ENCODE measurements at regions not wholly inside any gene's neighbourhood (a gene's known extent, or its start where the extent isn't known, plus 50 kb on each side); places are given as distances from the start of the nearest gene placed in this dataset.

GRCh38 chr18:45227001-45227742 is 388.1 kb upstream of the SLC14A2 start:
- H3K4me1 ChIP-seq: no peaks in the 10 kb centered on the region
- intact Hi-C loops (cut with DNase I; ENCODE audit: low total_unique reads): no loop called here
- no peaks in the 10 kb centered on the region for H3K27me3 ChIP-seq
- H3K4me3 ChIP-seq: no peak overlapping the region
- DNase-seq: no peak
- no peaks in the 10 kb centered on the region for H3K36me3 ChIP-seq
- H3K27ac ChIP-seq: no peak overlapping the region
- TF ChIP-seq POLR2A (IDR thresholded peaks at IDR 0.05) (no peak), CTCF (IDR thresholded peaks at IDR 0.05) (no peak)
- H3K9me3 ChIP-seq: no peaks in the 10 kb centered on the region

GRCh38 chr18:45228796-45229388 is 386.4 kb upstream of the SLC14A2 start:
- Histone ChIP-seq H3K27ac (no peak overlapping the region), H3K4me1 (no peaks in the 10 kb centered on the region), H3K27me3 (no peaks in the 10 kb centered on the region), H3K9me3 (no peaks in the 10 kb centered on the region), H3K36me3 (no peaks in the 10 kb centered on the region), H3K4me3 (no peak overlapping the region)
- no peak for DNase-seq
- intact Hi-C loops (cut with DNase I; ENCODE audit: low total_unique reads): no loop called here
- TF ChIP-seq POLR2A (IDR thresholded peaks at IDR 0.05) (no peak), CTCF (IDR thresholded peaks at IDR 0.05) (no peak)

- intact Hi-C loops (cut with DNase I; ENCODE audit: low total_unique reads): no loop called here
- no peaks in the 10 kb centered on the region for H3K36me3 ChIP-seq
- no peak overlapping the region for H3K27ac ChIP-seq
- no peak overlapping the region for H3K4me3 ChIP-seq
- no peaks in the 10 kb centered on the region for H3K27me3 ChIP-seq
- H3K9me3 ChIP-seq: no peaks in the 10 kb centered on the region
- no peaks in the 10 kb centered on the region for H3K4me1 ChIP-seq
- DNase-seq: no peak
- TF ChIP-seq CTCF (IDR thresholded peaks at IDR 0.05): no peak
- no peak for TF ChIP-seq POLR2A (IDR thresholded peaks at IDR 0.05)
Observed at GRCh38 chr18:45231617-45232016, 383.7 kb upstream of the SLC14A2 start.

- H3K27ac ChIP-seq: no peak overlapping the region
- H3K27me3 ChIP-seq: no peaks in the 10 kb centered on the region
- no peak for DNase-seq
- H3K9me3 ChIP-seq: no peaks in the 10 kb centered on the region
- H3K4me3 ChIP-seq: no peak overlapping the region
- no peaks in the 10 kb centered on the region for H3K36me3 ChIP-seq
- no peaks in the 10 kb centered on the region for H3K4me1 ChIP-seq
- intact Hi-C loops (cut with DNase I; ENCODE audit: low total_unique reads): no loop called here
- no peak for TF ChIP-seq POLR2A (IDR thresholded peaks at IDR 0.05)
- TF ChIP-seq CTCF (IDR thresholded peaks at IDR 0.05): no peak
Observed at GRCh38 chr18:45232061-45232460, 383.2 kb upstream of the SLC14A2 start.

GRCh38 chr18:45236676-45237075 is 378.6 kb upstream of the SLC14A2 start:
- no peak overlapping the region for H3K4me3 ChIP-seq
- H3K36me3 ChIP-seq: no peaks in the 10 kb centered on the region
- DNase-seq: no peak
- no peak overlapping the region for H3K27ac ChIP-seq
- no peaks in the 10 kb centered on the region for H3K27me3 ChIP-seq
- H3K9me3 ChIP-seq: no peaks in the 10 kb centered on the region
- no peaks in the 10 kb centered on the region for H3K4me1 ChIP-seq
- intact Hi-C loops (cut with DNase I; ENCODE audit: low total_unique reads): no loop called here
- TF ChIP-seq CTCF (IDR thresholded peaks at IDR 0.05): no peak
- no peak for TF ChIP-seq POLR2A (IDR thresholded peaks at IDR 0.05)
